ENCODE measurements at regions not wholly inside any gene's neighbourhood (a gene's known extent, or its start where the extent isn't known, plus 50 kb on each side); places are given as distances from the start of the nearest gene placed in this dataset.

DNA sequence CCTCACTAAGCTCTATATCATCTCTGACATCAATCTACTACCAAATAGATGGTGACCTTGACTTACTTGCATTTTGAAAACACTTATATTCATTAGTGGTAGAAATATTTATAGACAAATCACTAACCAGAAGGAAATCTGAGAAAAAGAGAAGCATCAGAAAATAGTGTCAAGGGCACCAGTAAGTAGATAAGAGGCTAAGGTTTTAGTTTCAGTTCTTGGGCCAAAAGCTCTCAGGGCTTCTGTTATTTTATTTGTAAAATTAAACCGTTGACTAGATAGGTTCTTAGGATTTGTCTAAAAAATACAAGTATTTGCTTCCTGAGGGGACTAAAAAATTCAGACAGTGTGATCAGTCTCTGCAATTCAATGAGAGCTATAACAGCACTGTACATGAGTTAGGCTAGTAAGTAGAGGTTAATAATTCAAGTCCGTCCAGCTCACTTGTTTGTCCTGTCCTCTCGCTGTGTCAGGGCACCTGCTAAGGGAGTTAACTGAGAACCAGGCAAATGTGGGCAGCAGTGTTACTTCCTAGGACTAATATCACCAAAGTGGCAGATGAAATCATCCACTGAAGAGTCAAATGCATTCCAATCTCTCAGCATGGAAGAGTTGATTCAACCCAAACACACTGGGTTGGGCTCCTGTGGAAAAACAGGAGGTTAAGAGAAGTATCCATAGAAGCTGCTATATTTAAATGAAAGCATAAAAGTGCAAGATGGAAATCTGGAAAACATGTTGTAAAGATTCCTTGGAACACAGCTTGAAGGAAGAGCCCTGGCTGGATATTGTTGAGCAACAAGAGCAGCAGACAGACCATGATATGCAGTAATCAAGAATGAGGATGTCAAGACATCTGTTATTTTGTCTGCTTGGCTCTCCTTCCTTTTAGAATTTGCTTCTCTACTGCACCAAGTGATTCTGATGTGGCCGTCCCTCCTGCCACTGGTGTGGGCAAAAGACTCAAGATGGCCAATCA lies 134.9 kb upstream of the ZBTB20 start:
- Histone ChIP-seq H3K36me3 (replicated peaks in 1 of 2; ENCODE audit: control insufficient read depth in 1 of 2, insufficient read depth in 2 of 2, low read length in 2 of 2) (no peaks in the 10 kb centered on the region), H3K4me1 (ENCODE audit: insufficient read depth, low read length) (no peaks in the 10 kb centered on the region), H2AFZ (ENCODE audit: low read length) (no peak overlapping the region), H3K4me2 (ENCODE audit: low read depth, low read length) (no peak overlapping the region), H3K27me3 (ENCODE audit: control insufficient read depth in 1 of 2, insufficient read depth in 2 of 2, low read length in 2 of 2) (no peaks in the 10 kb centered on the region), H3K9ac (ENCODE audit: insufficient read depth, low read depth, low read length) (no peak overlapping the region), H3K79me2 (ENCODE audit: insufficient read depth, low read length) (no peaks in the 10 kb centered on the region), H3K4me3 (replicated peaks in 1 of 3; ENCODE audit: insufficient read depth in 1 of 3, low read depth in 2 of 3, low read length in 3 of 3) (no peak overlapping the region), H3K27ac (ENCODE audit: extremely low read length, insufficient read depth, low read length) (no peak overlapping the region), H4K20me1 (ENCODE audit: insufficient read depth, low read length) (no peaks in the 10 kb centered on the region), H3K9me3 (ENCODE audit: low read length) (no peaks in the 10 kb centered on the region)
- no peak for ATAC-seq
- BruUV-seq (replicated peaks) = no TSS peak
- DNase-seq (ENCODE audit: low spot score) = no peak
- ChIA-PET CTCF (ENCODE audit: low intra/inter-chr PET ratio, low total read pairs) (no interaction called here), POLR2A (no interaction called here)
- in situ Hi-C loops (cut with HindIII; ENCODE audit: extremely low pct_ligation_motif_present, low pct_unique_long_range_greater_than_20kb) = no loop called here
- FAIRE-seq = no peak
- TF ChIP-seq ATM (IDR thresholded peaks at IDR 0.05; ENCODE audit: borderline replicate concordance) (no peak), MED1 (CRISPR knock-in tag; IDR thresholded peaks at IDR 0.05) (no peak), JDP2 (CRISPR knock-in tag; IDR thresholded peaks at IDR 0.05; ENCODE audit: borderline replicate concordance) (no peak), KAT2B (IDR thresholded peaks at IDR 0.05; ENCODE audit: borderline replicate concordance, low read depth, low read length) (no peak), ZNF547 (CRISPR knock-in tag; IDR thresholded peaks at IDR 0.05) (no peak), ZNF572 (CRISPR knock-in tag; IDR thresholded peaks at IDR 0.05) (no peak), KLF16 (CRISPR knock-in tag; IDR thresholded peaks at IDR 0.05) (no peak)
- TF ChIP-seq, protein P1, sequence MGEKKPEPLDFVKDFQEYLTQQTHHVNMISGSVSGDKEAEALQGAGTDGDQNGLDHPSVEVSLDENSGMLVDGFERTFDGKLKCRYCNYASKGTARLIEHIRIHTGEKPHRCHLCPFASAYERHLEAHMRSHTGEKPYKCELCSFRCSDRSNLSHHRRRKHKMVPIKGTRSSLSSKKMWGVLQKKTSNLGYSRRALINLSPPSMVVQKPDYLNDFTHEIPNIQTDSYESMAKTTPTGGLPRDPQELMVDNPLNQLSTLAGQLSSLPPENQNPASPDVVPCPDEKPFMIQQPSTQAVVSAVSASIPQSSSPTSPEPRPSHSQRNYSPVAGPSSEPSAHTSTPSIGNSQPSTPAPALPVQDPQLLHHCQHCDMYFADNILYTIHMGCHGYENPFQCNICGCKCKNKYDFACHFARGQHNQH (CRISPR knock-in tag; IDR thresholded peaks at IDR 0.05) = no peak
- intact Hi-C loops (cut with micrococcal nuclease; ENCODE audit: unreplicated experiment) = no loop called here
- WGBS (ENCODE audit: low lambda C conversion rate) = 5% methylated on average over 4 of the region's 4 CpGs

Measured in HepG2 (cell line).